ENCODE measurements at regions not wholly inside any gene's neighbourhood (a gene's known extent, or its start where the extent isn't known, plus 50 kb on each side); places are given as distances from the start of the nearest gene placed in this dataset.

- no peaks in the 10 kb centered on the region for H3K4me1 ChIP-seq
- WGBS, 2 donors, result 88 to 94% methylated on average over 1 of the region's 1 CpG
- H3K36me3 ChIP-seq, result no peaks in the 10 kb centered on the region
- no peak for DNase-seq (ENCODE audit: low spot score in 2 of 2)
- TF ChIP-seq EP300 (IDR thresholded peaks at IDR 0.05), result no peak
- TF ChIP-seq, protein P1, sequence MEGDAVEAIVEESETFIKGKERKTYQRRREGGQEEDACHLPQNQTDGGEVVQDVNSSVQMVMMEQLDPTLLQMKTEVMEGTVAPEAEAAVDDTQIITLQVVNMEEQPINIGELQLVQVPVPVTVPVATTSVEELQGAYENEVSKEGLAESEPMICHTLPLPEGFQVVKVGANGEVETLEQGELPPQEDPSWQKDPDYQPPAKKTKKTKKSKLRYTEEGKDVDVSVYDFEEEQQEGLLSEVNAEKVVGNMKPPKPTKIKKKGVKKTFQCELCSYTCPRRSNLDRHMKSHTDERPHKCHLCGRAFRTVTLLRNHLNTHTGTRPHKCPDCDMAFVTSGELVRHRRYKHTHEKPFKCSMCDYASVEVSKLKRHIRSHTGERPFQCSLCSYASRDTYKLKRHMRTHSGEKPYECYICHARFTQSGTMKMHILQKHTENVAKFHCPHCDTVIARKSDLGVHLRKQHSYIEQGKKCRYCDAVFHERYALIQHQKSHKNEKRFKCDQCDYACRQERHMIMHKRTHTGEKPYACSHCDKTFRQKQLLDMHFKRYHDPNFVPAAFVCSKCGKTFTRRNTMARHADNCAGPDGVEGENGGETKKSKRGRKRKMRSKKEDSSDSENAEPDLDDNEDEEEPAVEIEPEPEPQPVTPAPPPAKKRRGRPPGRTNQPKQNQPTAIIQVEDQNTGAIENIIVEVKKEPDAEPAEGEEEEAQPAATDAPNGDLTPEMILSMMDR (IDR thresholded peaks at IDR 0.05), result no peak
- TF ChIP-seq POLR2A (IDR thresholded peaks at IDR 0.05), result no peak
- H3K4me3 ChIP-seq, result no peak overlapping the region
- H3K27me3 ChIP-seq, result no peaks in the 10 kb centered on the region
- no peak overlapping the region for H3K27ac ChIP-seq
- peaks cover 0 to 9% (median 0%) of the 10 kb centered on the region in 4 donors for H3K9me3 ChIP-seq
Observed at GRCh38 chr12:73240110-73240509, 967.9 kb downstream of the TRHDE start.

GRCh38 chr12:73262788-73263381 lies 990.7 kb downstream of the TRHDE start:
- H3K27ac ChIP-seq, result no peak overlapping the region
- H3K36me3 ChIP-seq, result no peaks in the 10 kb centered on the region
- TF ChIP-seq, protein P1 (IDR thresholded peaks at IDR 0.05), result no peak
- TF ChIP-seq POLR2A (IDR thresholded peaks at IDR 0.05), result no peak
- no peak for TF ChIP-seq EP300 (IDR thresholded peaks at IDR 0.05)
- H3K9me3 ChIP-seq, result peaks cover 0 to 6% (median under 1%) of the 10 kb centered on the region in 4 donors
- no peak for DNase-seq (ENCODE audit: low spot score in 2 of 2)
- WGBS, 2 donors, result 5 to 16% methylated on average over 1 of the region's 1 CpG
- no peak overlapping the region for H3K4me3 ChIP-seq
- no peaks in the 10 kb centered on the region for H3K27me3 ChIP-seq
- H3K4me1 ChIP-seq, result no peaks in the 10 kb centered on the region

GRCh38 chr12:73266206-73266605 lies 994.0 kb downstream of the TRHDE start:
- Histone ChIP-seq H3K36me3 (no peaks in the 10 kb centered on the region), H3K4me1 (no peaks in the 10 kb centered on the region), H3K9me3 (peaks cover 0 to 4% (median under 1%) of the 10 kb centered on the region in 4 donors), H3K27ac (no peak overlapping the region), H3K4me3 (no peak overlapping the region), H3K27me3 (no peaks in the 10 kb centered on the region)
- TF ChIP-seq POLR2A (IDR thresholded peaks at IDR 0.05) (no peak), EP300 (IDR thresholded peaks at IDR 0.05) (no peak)
- TF ChIP-seq, protein P1 (IDR thresholded peaks at IDR 0.05), result no peak
- 45 to 55% methylated on average over 1 of the region's 1 CpG for WGBS, 2 donors
- DNase-seq (ENCODE audit: low spot score in 2 of 2), result no peak

- H3K4me3 ChIP-seq, result no peak overlapping the region
- 77 to 78% methylated on average over 3 of the region's 3 CpGs for WGBS, 2 donors
- H3K9me3 ChIP-seq, result peaks cover 0 to 7% (median 0%) of the 10 kb centered on the region in 4 donors
- H3K27me3 ChIP-seq, result no peaks in the 10 kb centered on the region
- no peaks in the 10 kb centered on the region for H3K36me3 ChIP-seq
- DNase-seq (ENCODE audit: low spot score in 2 of 2), result no peak
- no peak overlapping the region for H3K27ac ChIP-seq
- TF ChIP-seq EP300 (IDR thresholded peaks at IDR 0.05), result no peak
- TF ChIP-seq, protein P1 (IDR thresholded peaks at IDR 0.05), result no peak
- TF ChIP-seq POLR2A (IDR thresholded peaks at IDR 0.05), result no peak
- H3K4me1 ChIP-seq, result no peaks in the 10 kb centered on the region
Observed at GRCh38 chr12:73274976-73275375, 1002.8 kb downstream of the TRHDE start.

DNA sequence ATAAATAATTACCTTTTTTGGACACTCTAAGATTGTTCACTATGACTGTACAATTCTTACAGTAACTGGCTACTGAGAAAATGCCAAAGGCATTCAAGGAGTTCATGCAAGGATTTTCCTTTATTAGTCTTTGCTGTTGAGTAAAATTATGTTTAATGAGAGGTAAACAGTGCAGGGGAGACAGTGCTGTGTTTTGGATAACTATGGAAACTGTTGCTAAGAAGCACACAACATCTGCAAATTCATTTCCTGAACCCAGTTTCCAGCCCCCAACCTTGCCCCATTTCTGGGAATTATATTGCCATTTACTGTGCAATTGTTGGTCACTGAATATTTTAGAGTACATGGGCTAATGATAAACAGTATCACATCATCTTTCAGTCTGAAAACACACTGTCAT lies 1005.8 kb downstream of the TRHDE start:
- Histone ChIP-seq H3K27me3 (no peaks in the 10 kb centered on the region), H3K9me3 (no peaks in the 10 kb centered on the region), H3K4me3 (no peak overlapping the region), H3K27ac (no peak overlapping the region), H3K4me1 (no peaks in the 10 kb centered on the region), H3K36me3 (no peaks in the 10 kb centered on the region)
- no peak for DNase-seq (ENCODE audit: low spot score in 2 of 2)
- TF ChIP-seq POLR2A (IDR thresholded peaks at IDR 0.05), result no peak
- no peak for TF ChIP-seq EP300 (IDR thresholded peaks at IDR 0.05)
- TF ChIP-seq, protein P1 (IDR thresholded peaks at IDR 0.05), result no peak

Data from tibial nerve (tissue), 4 donors.